GM18907 (cell line): ENCODE measurements at regions not wholly inside any gene's neighbourhood (a gene's known extent, or its start where the extent isn't known, plus 50 kb on each side); places are given as distances from the start of the nearest gene placed in this dataset.
A peak's percentile ranks its signal among the peaks of the same experiment; 100 is the strongest.
"Not testable (repeated sequence)": the region's sequence is repeated elsewhere in the genome, so short reads cannot be mapped to it uniquely, and the experiment has no call there.

Experiments used
- ATAC-seq: cut with Tn5 transposase; IDR thresholded peaks from one replicate; pipeline ENCODE4 v1.9.1; 2021; ENCODE audit warnings: mild to moderate bottlenecking, moderate library complexity; ENCODE audit not compliant: unreplicated experiment

- no peak for ATAC-seq
These were observed 296.3 kb upstream of the NRP1 start for GRCh38 chr10:33630761-33631160.

DNA sequence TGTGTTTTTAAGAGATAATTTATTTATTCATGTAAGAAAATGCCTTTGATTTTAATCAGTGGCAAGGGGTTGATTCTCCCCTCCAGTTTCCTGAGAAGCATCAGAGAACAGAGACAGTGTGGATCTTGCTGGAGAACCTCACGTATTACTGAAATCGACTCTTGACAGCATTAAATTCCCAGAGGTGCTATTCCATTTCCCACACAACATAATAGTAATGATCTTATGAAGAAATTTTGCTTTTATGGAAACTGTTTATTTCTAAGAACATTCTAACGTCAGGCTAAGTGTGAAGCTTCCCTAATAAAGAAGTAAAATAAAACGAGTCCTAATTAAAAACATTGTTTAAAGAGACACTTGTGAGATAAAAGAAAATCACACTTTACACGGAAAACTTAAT lies 293.1 kb upstream of the NRP1 start:
- ATAC-seq, result no peak

GRCh38 chr10:33626798-33627466 lies 292.5 kb upstream of the NRP1 start:
- ATAC-seq, result no peak

DNA sequence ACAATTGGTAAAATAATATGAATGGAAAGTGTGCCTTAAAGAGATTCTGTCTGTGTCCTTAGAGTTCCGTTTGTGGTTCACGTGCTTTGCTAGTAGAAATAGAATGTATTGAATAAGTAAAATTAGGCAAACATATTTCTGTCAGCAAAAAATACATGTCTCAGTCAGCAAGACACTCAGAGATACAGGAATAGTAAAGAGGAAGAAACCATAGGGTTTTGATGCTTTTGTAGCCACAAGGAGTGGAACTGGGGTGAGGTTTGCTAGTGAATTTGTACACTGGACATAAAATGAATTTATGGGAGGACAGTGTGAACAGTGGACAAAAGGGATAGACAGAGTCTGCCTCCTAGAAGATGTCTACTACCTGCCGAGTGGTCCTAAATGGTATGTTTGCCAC lies 289.2 kb upstream of the NRP1 start:
- no peak for ATAC-seq

- ATAC-seq, result no peak
These were observed 286.6 kb upstream of the NRP1 start for GRCh38 chr10:33621101-33621500.

GRCh38 chr10:33618196-33618595 lies 283.7 kb upstream of the NRP1 start:
- ATAC-seq, result no peak

DNA sequence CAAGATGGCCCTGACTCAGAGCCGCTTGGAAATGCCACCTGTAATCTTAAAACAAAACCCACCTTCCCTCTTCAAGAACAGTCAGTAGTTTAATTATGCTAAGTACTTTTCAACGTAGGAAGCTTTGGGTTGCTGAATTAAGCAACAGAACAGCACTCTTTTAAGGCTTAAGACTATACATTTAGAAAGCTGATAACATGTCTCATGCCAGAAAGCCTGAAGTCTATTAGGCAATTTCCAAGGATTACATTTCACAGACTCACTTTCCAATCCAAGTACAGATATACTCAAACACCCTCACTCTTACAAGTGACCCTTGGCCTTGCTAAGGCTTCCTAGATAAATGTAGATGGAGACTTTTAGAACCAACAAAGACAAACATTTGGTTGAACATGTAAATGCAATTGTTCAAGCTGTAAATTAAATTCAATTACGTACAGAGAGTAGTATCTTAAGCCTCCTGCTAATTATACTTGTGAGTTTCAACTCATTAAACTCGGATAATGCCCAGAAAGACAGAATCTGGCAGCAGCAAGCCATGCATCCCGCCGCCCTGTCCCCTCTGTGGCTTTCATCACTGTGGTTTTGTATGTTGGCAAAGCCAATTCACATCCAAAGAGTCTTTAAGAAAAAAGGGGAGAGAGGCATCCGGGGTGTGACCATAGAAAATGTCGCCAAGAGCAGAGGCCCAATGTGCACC lies 283.1 kb upstream of the NRP1 start:
- ATAC-seq, result no peak

DNA sequence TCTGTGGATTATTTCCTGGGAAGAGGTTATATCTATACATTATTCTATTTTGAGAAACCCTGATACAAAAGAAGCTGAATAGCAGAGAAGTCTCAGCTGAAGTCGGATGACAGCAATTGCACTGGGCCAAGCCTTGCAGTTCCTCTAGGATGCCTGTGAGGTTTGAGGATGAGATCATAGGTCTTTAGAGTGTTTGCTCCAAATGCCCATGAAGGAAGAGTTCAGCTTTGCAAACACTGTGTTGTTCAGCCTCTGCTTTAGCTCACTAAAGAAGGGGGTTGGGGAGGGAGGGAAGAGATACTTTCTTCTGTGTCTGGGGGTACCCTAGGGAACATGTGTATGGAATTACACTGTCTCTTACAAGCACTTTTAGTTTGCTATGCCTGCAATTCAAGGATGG lies 282.5 kb upstream of the NRP1 start:
- ATAC-seq, result no peak

DNA sequence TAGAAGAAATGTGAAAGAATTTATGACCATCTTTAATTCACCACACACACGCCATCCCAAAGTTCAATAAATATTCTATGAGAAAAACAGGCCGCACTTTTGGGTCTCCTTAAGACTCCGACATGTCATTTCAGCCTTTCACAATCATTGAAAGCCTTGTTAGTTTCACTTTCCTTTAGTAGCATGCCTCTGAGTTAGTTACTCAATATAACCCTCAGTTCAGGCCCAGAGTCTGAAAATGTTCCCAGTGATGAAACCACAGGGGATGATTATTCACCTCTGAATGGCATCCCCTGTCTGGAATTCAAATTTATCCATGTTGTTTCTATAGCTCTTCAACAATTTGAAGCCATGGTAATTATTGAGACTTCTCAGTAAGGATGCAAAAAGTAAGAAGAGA lies 278.1 kb upstream of the NRP1 start:
- ATAC-seq, result peak; percentile 77

- ATAC-seq, result no peak
These were observed 277.6 kb upstream of the NRP1 start for GRCh38 chr10:33612116-33612515.

DNA sequence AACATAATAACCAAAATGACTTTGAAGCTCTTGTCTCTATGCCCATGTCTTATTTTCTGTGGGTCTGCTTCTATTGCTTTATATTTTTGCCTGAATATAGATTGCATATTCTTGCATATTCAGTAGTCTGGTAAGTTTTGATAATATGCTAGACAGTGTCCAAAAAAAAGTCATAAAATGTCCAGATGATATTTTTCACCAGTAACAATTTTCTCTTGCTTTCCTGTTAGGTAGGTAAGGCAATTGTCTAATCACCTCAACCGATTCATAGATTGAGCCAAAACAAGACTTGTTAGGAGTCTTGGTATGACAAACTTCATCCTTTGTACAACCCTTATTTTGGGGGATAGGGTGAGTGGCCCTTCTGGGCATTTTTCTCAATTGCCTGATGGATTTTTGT lies 277.0 kb upstream of the NRP1 start:
- ATAC-seq, result no peak

GRCh38 chr10:33609546-33609945 lies 275.1 kb upstream of the NRP1 start:
- ATAC-seq, result no peak

GRCh38 chr10:33602278-33602677 lies 267.8 kb upstream of the NRP1 start:
- ATAC-seq, result no peak

DNA sequence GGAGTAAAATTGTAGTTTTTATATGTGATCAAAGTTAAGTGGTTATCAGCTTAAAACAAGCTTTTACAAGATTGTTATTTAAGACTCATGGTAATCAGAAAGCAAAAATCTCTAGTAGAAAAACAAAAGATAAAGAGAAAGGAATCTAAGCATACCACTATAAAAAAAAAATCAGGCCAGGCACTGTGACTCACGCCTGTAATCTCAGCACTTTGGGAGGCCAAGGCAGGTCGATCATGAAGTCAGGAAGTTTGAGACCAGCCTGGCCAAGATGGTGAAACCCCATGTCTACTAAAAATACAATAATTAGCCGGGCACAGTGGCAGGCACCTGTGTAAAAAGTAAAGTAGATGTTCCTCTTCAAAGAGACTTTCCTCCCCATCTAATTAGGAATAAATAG lies 265.9 kb upstream of the NRP1 start:
- ATAC-seq, result no peak

GRCh38 chr10:33596422-33596821 lies 262.0 kb upstream of the NRP1 start:
- ATAC-seq, result no peak

DNA sequence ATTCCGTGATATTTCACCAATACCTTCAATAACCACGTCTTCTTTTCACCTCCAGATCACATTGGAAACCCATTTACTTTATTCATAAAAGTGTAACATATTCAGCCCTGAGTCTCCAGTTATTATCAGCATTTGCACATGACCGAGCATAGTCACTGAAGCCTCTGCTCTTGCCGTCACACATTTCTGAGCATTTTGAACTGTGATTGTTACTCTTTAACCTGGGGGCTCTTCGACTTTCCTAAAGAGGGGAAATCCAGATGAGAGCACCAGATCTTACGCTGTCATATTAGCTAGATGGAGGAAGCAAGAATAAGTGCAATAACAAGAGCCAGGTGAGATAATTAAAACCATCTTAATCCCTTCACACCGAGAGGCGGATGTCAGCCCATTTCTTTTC lies 260.0 kb upstream of the NRP1 start:
- peak; percentile 76 for ATAC-seq

DNA sequence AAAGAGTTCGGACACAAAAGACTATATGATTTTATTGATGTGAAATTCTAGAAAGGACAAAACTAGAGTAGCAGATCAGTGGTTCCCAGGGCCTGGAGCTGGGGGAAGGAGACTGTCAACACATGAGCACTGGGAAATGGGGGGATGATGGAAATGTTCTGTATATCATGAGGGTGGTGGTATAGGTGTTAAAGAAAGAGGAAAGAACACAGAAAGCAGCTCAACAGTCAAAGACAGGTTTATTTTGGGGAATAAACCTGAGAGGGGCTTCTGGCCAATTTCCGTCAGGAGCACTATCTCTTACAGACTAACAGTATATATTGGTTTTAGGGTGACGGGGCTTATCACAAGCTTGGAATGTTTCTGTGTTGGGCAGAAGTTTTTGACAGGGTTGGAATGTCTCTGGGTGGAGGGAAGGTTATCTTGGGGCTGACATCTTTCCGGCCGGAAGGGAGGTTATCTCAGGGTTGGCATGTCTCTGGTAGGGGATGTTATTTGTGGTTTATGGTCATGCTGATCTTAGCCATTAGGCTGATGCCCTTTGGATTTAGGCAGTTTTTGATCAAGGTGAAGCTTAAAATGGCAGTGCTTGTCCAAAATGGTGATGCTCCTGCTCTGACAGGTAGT lies 254.6 kb upstream of the NRP1 start:
- no peak for ATAC-seq

GRCh38 chr10:33584596-33584995 lies 250.1 kb upstream of the NRP1 start:
- ATAC-seq, result not testable (repeated sequence)

DNA sequence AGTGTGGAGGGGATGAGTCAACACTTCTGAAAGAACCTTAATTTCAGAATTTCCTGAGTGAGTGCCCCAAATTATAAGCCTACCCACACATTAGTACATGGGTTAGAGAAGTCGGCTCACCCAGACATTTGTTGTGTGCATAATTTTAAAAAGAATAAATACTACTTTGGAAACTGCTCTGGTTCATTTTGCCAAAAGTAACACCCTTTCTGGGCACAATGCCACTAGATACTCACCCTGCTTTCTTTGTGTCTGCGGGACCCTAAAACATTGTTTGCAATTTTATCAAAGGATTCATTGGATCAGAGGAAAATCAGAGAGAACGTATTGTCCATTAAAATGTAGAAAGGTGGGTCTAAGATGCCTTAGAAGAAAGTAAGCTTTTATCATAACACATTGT lies 245.5 kb upstream of the NRP1 start:
- no peak for ATAC-seq

DNA sequence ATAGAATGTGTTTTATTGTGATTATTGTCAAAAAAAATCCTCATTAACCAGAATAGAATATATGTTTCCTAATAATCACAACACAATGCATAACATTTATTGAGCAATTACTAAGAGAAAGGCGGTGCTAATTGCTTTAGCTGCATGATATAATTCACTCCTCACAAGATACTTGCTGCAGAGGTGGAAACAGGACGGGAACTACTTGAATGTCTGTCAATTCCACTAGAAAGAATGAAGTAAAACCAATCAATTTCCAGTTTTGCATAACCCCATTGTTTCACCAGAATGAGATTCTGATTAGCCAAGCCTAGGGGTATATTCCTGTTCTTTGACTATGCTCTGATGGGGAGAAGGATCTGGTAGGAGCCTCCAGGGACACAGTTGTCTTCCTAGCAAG lies 239.1 kb upstream of the NRP1 start:
- ATAC-seq, result no peak

- no peak for ATAC-seq
These were observed 237.1 kb upstream of the NRP1 start for GRCh38 chr10:33571616-33572015.

GRCh38 chr10:33570495-33570894 lies 236.0 kb upstream of the NRP1 start:
- no peak for ATAC-seq
